ENCODE measurements at regions not wholly inside any gene's neighbourhood (a gene's known extent, or its start where the extent isn't known, plus 50 kb on each side); places are given as distances from the start of the nearest gene placed in this dataset.

DNA sequence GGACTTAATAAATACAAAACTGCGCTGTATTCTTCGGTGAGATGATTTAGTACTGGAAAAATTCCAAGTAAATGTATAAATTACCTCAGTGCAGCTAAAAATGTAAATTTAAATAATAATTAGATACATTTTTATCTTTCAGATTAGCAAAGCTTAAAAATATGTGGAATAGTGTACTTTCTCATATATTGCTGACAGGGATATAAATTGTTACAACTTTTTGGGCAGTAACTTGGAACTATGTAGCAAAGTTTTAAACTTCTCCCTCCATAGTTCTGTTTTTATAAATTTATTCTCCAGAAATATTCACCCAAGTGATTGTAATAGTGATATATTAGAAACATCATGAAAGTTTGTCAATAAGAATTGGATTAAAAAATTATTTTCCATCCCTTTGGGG is 384.6 kb upstream of the CITED2 start:
- no peaks in the 10 kb centered on the region for H3K27me3 ChIP-seq
- H3K4me1 ChIP-seq, result peaks cover 0 to 29% of the 10 kb centered on the region in 2 donors
- peak overlapping the region in 1 of 2 donors; percentile 57 for H3K27ac ChIP-seq
- no peak for DNase-seq (ENCODE audit: low spot score)
- no peak overlapping the region for H3K4me3 ChIP-seq
- H3K36me3 ChIP-seq, result no peaks in the 10 kb centered on the region
- no peaks in the 10 kb centered on the region for H3K9me3 ChIP-seq
- TF ChIP-seq, protein P1, sequence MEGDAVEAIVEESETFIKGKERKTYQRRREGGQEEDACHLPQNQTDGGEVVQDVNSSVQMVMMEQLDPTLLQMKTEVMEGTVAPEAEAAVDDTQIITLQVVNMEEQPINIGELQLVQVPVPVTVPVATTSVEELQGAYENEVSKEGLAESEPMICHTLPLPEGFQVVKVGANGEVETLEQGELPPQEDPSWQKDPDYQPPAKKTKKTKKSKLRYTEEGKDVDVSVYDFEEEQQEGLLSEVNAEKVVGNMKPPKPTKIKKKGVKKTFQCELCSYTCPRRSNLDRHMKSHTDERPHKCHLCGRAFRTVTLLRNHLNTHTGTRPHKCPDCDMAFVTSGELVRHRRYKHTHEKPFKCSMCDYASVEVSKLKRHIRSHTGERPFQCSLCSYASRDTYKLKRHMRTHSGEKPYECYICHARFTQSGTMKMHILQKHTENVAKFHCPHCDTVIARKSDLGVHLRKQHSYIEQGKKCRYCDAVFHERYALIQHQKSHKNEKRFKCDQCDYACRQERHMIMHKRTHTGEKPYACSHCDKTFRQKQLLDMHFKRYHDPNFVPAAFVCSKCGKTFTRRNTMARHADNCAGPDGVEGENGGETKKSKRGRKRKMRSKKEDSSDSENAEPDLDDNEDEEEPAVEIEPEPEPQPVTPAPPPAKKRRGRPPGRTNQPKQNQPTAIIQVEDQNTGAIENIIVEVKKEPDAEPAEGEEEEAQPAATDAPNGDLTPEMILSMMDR (IDR thresholded peaks at IDR 0.05), result no peak

DNA sequence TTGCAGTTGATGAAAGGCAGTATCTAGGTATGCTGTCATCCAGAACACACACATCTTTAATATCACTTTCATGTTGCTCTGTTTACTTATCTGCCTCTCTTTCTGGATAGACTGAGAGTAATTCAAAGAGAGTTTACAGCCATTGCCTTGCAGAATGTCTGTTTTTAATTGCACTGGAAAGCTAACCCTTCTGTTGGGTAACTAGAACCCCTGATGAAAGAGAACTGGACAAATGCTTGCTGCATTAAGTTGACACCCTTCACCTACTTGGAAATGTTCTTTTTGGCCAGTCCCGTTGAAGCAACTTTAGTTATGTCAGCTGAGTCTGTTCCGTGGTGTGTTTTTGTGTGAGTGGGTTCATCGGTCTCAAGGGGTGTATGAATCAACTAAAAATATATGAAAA is 383.8 kb upstream of the CITED2 start:
- TF ChIP-seq, protein P1 (IDR thresholded peaks at IDR 0.05), result no peak
- Histone ChIP-seq H3K27ac (peak overlapping the region in 1 of 2 donors; percentile 57), H3K27me3 (no peaks in the 10 kb centered on the region), H3K9me3 (no peaks in the 10 kb centered on the region), H3K4me1 (peaks cover 0 to 24% of the 10 kb centered on the region in 2 donors), H3K4me3 (no peak overlapping the region), H3K36me3 (no peaks in the 10 kb centered on the region)
- no peak for DNase-seq (ENCODE audit: low spot score)

DNA sequence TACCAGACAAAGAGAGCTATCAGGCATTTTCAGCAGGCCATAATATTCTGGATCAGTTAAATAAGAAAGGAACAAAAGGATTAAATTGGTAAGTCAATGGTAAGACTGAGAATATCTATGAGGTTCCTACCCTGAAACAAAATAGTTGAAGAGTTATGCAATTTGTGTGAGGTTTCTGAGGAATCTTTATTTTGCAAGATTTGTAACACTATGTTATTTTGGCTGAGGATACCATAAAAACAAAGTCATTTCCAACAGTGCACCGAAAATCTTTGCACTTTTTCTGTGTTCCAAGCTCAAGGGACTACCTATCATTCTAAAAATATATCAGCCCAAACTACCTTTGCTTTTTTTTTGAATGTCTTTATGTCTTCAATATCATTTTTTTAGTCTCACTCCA is 383.3 kb upstream of the CITED2 start:
- Histone ChIP-seq H3K4me1 (peaks cover 0 to 20% of the 10 kb centered on the region in 2 donors), H3K36me3 (no peaks in the 10 kb centered on the region), H3K4me3 (no peak overlapping the region), H3K27ac (peak overlapping the region in 1 of 2 donors; percentile 57), H3K9me3 (no peaks in the 10 kb centered on the region), H3K27me3 (no peaks in the 10 kb centered on the region)
- no peak for DNase-seq (ENCODE audit: low spot score)
- TF ChIP-seq, protein P1 (IDR thresholded peaks at IDR 0.05), result no peak

DNA sequence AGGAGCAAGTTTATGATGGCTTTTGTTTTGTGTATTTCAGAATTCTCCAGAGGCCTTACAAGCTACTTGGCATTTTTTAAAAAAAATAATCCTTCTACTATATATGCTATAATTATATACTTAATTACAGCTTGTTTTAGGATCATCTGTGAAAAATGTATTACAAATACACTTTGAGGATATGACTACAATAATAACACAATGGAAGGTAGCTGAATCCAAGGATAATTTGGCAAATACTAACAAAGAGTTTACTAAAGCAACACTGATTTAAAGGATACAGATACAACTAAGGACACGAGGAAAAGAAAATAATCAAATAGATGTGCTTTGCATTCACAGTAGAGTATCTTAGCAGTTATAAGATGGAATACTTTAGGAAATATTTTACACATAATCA is 381.9 kb upstream of the CITED2 start:
- H3K4me3 ChIP-seq, result no peak overlapping the region
- H3K9me3 ChIP-seq, result no peaks in the 10 kb centered on the region
- no peak overlapping the region for H3K27ac ChIP-seq
- H3K4me1 ChIP-seq, result peaks cover 0 to 18% of the 10 kb centered on the region in 2 donors
- H3K27me3 ChIP-seq, result no peaks in the 10 kb centered on the region
- TF ChIP-seq, protein P1 (IDR thresholded peaks at IDR 0.05), result no peak
- H3K36me3 ChIP-seq, result no peaks in the 10 kb centered on the region
- DNase-seq (ENCODE audit: low spot score), result no peak

DNA sequence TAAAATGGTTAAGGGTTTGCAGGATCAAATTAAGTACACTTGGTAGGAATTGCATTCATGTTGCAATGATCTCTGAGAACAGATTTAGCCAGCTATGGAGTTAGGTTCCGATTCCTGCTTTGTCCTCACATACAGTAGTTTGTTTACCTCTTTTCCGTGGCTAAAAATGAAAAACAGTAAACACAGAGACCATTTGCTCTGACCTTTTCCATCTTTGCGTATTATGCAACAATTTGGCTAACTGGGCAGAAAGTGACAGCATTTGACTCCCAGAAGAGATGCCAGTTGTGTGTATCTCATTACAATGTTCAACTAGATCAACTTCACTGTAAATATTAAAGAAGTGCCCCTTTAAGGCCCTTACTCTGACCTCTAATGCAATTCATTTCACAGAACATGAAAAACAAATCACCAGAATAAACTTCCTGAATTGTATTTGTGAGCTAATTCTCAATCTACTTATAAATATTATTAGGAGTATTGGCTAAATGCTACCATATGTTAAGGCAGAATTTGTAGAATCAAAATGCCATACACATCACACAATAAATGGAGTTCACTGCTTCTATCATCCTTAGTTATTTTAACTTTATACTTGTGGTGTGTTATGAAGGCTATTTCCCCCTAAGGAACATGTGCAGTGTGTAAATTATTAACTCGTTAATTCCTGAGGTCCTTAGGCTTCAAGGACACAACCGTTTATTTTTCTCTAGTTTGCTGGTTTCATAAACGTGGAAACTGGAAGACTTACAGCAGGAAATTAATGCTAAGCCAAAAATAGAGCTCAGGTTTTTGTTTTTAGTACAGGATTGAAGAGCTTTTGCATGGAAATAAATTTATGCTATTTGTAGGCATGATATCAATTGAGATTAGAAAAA is 380.7 kb upstream of the CITED2 start:
- Histone ChIP-seq H3K9me3 (no peaks in the 10 kb centered on the region), H3K27me3 (no peaks in the 10 kb centered on the region), H3K4me1 (peaks cover 0 to 18% of the 10 kb centered on the region in 2 donors), H3K27ac (no peak overlapping the region), H3K4me3 (no peak overlapping the region), H3K36me3 (no peaks in the 10 kb centered on the region)
- DNase-seq (ENCODE audit: low spot score), result no peak
- TF ChIP-seq, protein P1 (IDR thresholded peaks at IDR 0.05), result no peak

All from right atrium auricular region (tissue), 2 donors.